PFSK-1 (cell line): ENCODE measurements at regions not wholly inside any gene's neighbourhood (a gene's known extent, or its start where the extent isn't known, plus 50 kb on each side); places are given as distances from the start of the nearest gene placed in this dataset.

Experiments
- FOXP2 ChIP-seq: optimal IDR thresholded peaks from 2 replicates; pipeline ENCODE3; 2011; ENCODE audit warnings: borderline replicate concordance, control low read depth, inconsistent platforms; ENCODE audit not compliant: insufficient read depth; ENCODE audit errors: extremely low read length, extremely low read depth
- POLR2AphosphoS5 ChIP-seq: IDR thresholded peaks from 2 replicates; pipeline ENCODE4 v1.6.1; 2012; ENCODE audit warnings: low read depth, mild to moderate bottlenecking, control low read depth, low read length, moderate library complexity
- REST ChIP-seq, 2 experiments: IDR thresholded peaks; 2 replicates each; pipeline versions ENCODE4 v1.6.1 to v1.8.0; 2011 to 2012; ENCODE audit warnings: low read depth in 2 of 2, low read length in 2 of 2, control low read depth in 1 of 2, inconsistent platforms in 1 of 2, mild to moderate bottlenecking in 1 of 2, moderate library complexity in 1 of 2; ENCODE audit not compliant: insufficient read depth in 1 of 2
- SIN3A ChIP-seq: IDR thresholded peaks from 2 replicates; pipeline ENCODE4 v1.6.1; 2012; ENCODE audit warnings: mild to moderate bottlenecking, low read length, moderate library complexity, borderline replicate concordance; ENCODE audit not compliant: insufficient read depth
- TAF1 ChIP-seq: IDR thresholded peaks from 2 replicates; pipeline ENCODE4 v1.6.1; 2012; ENCODE audit warnings: low read length, control low read depth, borderline replicate concordance; ENCODE audit not compliant: insufficient read depth

GRCh38 chr2:184425083-184425482 lies 173.2 kb upstream of the ZNF804A start:
- no peak for TF ChIP-seq REST (IDR thresholded peaks at IDR 0.05; ENCODE audit: insufficient read depth in 1 of 2, low read depth in 2 of 2, low read length in 2 of 2)
- TF ChIP-seq POLR2AphosphoS5, result no peak
- TF ChIP-seq FOXP2, result no peak
- no peak for TF ChIP-seq TAF1
- TF ChIP-seq SIN3A, result no peak
